Ascending aorta (tissue), 2 donors: ENCODE measurements at regions not wholly inside any gene's neighbourhood (a gene's known extent, or its start where the extent isn't known, plus 50 kb on each side); places are given as distances from the start of the nearest gene placed in this dataset.

ENCODE experiments used
- DNase-seq, 2 donors: peaks; one replicate each; pipeline ENCODE4 v3.0.0-alpha.2; 2019; ENCODE audit warnings: low spot score in 2 of 2
- H3K27ac ChIP-seq, 2 donors: fragments of 200-600 bp; sonication (generic); one replicate each; pipeline ENCODE4 v1.5.1; 2016 to 2017; ENCODE audit warnings: mild to moderate bottlenecking in 1 of 2
- H3K27me3 ChIP-seq: fragments of 200-600 bp; sonication (generic); one replicate; pipeline ENCODE4 v1.5.1; 2017
- H3K36me3 ChIP-seq, 2 donors: fragments of 200-600 bp; sonication (generic); one replicate each; pipeline ENCODE4 v1.5.1; 2016
- H3K4me1 ChIP-seq, 2 donors: fragments of 200-600 bp; sonication (generic); one replicate each; pipeline ENCODE4 v1.5.1; 2016 to 2017; ENCODE audit warnings: mild to moderate bottlenecking in 1 of 2
- H3K4me3 ChIP-seq, 2 donors: fragments of 200-600 bp; sonication (generic); one replicate each; pipeline ENCODE4 v1.5.1; 2016 to 2017; ENCODE audit warnings: mild to moderate bottlenecking in 1 of 2
- H3K9me3 ChIP-seq, 2 donors: fragments of 200-600 bp; sonication (generic); one replicate each; pipeline ENCODE4 v1.5.1; 2016
- intact Hi-C: fragments of 100-400 bp; cut with DNase I; formaldehyde crosslinking; loops from one replicate; pipeline ENCODE4 v1.15.1; 2023
- TF ChIP-seq, protein P1 (sequence below), 3 experiments: fragments of 200-600 bp in 2 of 3; fragments of 450-650 bp in 1 of 3; sonication (generic) in 2 of 3; IDR thresholded peaks; one replicate each; pipeline ENCODE4 v1.5.1; 2016 to 2019; ENCODE audit warnings: antibody characterized with exemption in 3 of 3, mild to moderate bottlenecking in 1 of 3, moderate library complexity in 1 of 3

DNA sequence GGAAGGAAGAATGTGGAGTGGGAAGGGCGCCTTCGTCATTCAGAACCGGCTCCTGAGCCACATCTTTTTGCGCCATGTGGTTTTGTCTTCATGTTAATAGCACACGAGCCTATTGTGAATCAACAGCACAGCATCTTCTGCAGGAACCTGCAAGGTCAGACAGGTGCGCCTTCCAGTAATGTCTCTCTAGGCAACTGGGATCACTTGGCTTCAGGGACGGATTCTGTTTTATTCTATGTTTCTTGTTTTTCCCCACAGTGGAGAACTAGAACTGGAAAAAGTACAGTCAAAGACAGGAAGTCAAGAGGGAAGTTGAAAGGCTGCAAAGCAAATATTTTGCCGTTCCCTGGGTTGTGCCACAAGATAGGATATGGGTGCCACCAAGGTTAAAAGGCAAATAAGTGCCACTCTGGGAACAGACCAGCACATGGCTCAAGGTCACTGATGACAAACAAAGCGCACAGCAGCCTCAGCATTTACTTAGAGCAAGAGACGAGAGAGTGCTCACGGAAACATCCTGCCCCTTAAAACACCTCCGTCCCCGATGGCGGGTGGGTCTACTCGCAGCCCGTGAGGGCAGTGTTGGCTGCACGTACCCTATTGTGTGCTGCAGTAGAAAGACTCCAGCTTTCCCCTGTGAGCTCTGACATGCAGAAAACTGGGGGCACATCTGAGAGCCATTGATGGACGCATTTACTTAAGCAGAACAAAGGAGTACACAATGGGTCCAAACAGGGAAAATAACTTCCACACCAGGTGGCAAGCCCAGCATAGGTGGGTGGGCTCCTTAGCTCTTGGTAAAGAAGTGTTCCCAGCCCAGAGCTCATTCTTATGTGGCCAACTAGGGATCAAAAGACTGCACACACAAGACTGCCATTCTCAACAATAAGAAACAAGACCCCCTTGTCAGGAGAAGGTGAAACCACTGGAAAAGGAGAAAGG is 107.2 kb upstream of the PARD3B start:
- DNase-seq, result no peak
- TF ChIP-seq, protein P1, sequence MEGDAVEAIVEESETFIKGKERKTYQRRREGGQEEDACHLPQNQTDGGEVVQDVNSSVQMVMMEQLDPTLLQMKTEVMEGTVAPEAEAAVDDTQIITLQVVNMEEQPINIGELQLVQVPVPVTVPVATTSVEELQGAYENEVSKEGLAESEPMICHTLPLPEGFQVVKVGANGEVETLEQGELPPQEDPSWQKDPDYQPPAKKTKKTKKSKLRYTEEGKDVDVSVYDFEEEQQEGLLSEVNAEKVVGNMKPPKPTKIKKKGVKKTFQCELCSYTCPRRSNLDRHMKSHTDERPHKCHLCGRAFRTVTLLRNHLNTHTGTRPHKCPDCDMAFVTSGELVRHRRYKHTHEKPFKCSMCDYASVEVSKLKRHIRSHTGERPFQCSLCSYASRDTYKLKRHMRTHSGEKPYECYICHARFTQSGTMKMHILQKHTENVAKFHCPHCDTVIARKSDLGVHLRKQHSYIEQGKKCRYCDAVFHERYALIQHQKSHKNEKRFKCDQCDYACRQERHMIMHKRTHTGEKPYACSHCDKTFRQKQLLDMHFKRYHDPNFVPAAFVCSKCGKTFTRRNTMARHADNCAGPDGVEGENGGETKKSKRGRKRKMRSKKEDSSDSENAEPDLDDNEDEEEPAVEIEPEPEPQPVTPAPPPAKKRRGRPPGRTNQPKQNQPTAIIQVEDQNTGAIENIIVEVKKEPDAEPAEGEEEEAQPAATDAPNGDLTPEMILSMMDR (IDR thresholded peaks at IDR 0.05), result no peak
- H3K4me1 ChIP-seq, result no peaks in the 10 kb centered on the region
- H3K4me3 ChIP-seq, result no peak overlapping the region
- H3K9me3 ChIP-seq, result no peaks in the 10 kb centered on the region
- no peak overlapping the region for H3K27ac ChIP-seq
- intact Hi-C loops, result no loop called here
- no peaks in the 10 kb centered on the region for H3K27me3 ChIP-seq
- H3K36me3 ChIP-seq, result no peaks in the 10 kb centered on the region

DNA sequence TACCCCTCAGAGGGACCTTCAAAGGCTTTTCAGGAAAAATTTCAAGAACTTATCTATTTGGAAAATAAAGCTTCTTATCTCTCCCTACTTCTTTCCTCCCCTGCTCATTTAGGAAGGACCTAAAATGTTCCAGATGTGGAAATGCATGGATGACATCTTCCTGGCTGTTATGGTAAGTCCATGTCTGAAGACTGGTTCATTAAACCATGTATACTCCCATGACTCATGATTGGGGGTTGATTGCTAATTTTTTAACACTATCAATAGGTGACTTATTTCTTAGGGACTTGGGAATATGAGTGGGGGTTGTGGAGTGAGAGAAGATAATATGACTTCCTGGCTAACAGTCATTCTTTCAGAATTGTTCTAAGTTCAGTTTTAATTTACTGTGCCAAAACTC is 104.0 kb upstream of the PARD3B start:
- Histone ChIP-seq H3K4me3 (no peak overlapping the region), H3K36me3 (no peaks in the 10 kb centered on the region), H3K4me1 (no peaks in the 10 kb centered on the region), H3K9me3 (no peaks in the 10 kb centered on the region), H3K27me3 (no peaks in the 10 kb centered on the region), H3K27ac (no peak overlapping the region)
- no peak for DNase-seq
- intact Hi-C loops, result no loop called here
- TF ChIP-seq, protein P1 (IDR thresholded peaks at IDR 0.05), result no peak

DNA sequence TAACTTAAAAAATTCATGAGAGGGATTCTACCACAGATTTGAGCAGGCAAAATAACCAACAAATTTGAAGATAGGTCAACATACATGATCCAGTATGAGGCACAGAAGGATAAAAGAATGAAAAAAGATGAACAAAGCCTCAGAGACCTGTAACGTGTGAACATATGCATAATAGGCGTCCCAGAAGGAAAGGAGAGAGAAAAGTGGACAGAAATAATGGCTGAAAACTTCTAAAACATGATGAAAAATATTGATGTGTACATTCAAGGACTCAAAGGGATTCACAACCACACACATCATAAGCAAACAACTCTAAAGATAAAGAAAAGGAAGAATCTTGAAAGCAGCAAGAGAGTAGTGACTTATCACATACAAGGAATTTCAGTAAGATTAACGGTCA is 100.1 kb upstream of the PARD3B start:
- no peaks in the 10 kb centered on the region for H3K4me1 ChIP-seq
- H3K27ac ChIP-seq, result no peak overlapping the region
- no peak overlapping the region for H3K4me3 ChIP-seq
- H3K27me3 ChIP-seq, result no peaks in the 10 kb centered on the region
- no peaks in the 10 kb centered on the region for H3K36me3 ChIP-seq
- DNase-seq, result no peak
- H3K9me3 ChIP-seq, result no peaks in the 10 kb centered on the region
- TF ChIP-seq, protein P1 (IDR thresholded peaks at IDR 0.05), result no peak
- intact Hi-C loops, result no loop called here

DNA sequence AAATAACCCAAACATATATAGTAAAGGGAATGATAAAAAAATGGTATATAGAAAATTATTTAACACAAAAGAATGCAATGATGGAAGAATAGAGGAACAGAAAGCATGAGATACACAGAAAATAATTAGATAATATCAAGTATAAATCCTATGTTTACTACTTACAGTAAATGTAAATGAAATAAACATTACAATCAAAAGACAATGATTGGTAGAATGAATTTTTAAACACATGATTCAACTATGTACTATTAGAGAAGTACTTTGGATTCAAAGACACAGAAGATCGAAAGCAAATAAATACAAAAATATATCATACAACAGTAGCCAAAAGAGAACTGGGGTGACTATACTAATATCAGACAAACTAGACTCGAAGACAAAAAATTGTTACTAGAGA is 97.6 kb upstream of the PARD3B start:
- no peaks in the 10 kb centered on the region for H3K9me3 ChIP-seq
- no peak for DNase-seq
- intact Hi-C loops, result no loop called here
- no peaks in the 10 kb centered on the region for H3K36me3 ChIP-seq
- peaks cover 0 to 2% of the 10 kb centered on the region in 2 donors for H3K4me1 ChIP-seq
- no peaks in the 10 kb centered on the region for H3K27me3 ChIP-seq
- TF ChIP-seq, protein P1 (IDR thresholded peaks at IDR 0.05), result no peak
- H3K27ac ChIP-seq, result no peak overlapping the region
- no peak overlapping the region for H3K4me3 ChIP-seq

DNA sequence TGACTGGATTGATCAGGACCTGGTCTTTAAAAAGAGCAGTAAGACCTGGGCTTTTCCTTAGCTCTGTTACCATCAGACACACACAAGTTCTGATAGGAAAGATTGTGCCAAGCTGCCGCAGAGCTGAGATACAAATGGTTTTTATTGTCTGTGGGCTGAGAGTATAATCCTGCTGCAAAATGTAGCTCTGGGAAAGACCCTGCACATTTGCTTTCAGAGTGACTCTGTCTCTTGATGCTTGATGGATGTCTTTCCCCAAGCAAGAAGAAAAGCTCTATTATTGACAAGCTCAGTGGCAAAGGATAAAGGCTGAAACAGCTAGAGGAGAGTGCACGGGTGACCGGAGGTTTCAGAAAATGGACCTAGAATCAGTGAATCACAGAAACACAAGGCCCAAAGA is 95.3 kb upstream of the PARD3B start:
- Histone ChIP-seq H3K27ac (no peak overlapping the region), H3K4me3 (no peak overlapping the region), H3K4me1 (peaks cover 5 to 11% of the 10 kb centered on the region in 2 donors), H3K9me3 (no peaks in the 10 kb centered on the region), H3K36me3 (no peaks in the 10 kb centered on the region), H3K27me3 (no peaks in the 10 kb centered on the region)
- intact Hi-C loops, result loop anchor here (5.0 kb wide), 1 partner anchor 97 kb away; the partner anchor contains the start of gene PARD3B
- TF ChIP-seq, protein P1 (IDR thresholded peaks at IDR 0.05), result no peak
- no peak for DNase-seq
